K562 (cell line): ENCODE measurements at regions not wholly inside any gene's neighbourhood (a gene's known extent, or its start where the extent isn't known, plus 50 kb on each side); places are given as distances from the start of the nearest gene placed in this dataset.

Experiments used
- CREB1 ChIP-seq, 2 experiments: sonication (generic) in 1 of 2; formaldehyde crosslinking in 1 of 2; IDR thresholded peaks; 2 replicates each; pipeline versions ENCODE4 v1.6.1 to v1.8.0; 2012 to 2022; ENCODE audit warnings: inconsistent platforms in 1 of 2, mild to moderate bottlenecking in 1 of 2, missing genetic modification reagents in 1 of 2, moderate library complexity in 1 of 2
- CTCF ChIP-seq, 3 experiments: IDR thresholded peaks in 2 of 3; conservative IDR thresholded peaks in 1 of 3; 2 replicates each; pipeline ENCODE4 v1.5.1; 2011 to 2012; ENCODE audit warnings: low read length in 3 of 3, mild to moderate bottlenecking in 3 of 3, control low read depth in 2 of 3, improper control_type of control experiment in 1 of 3, inconsistent platforms in 1 of 3, low read depth in 1 of 3, mixed read lengths in 1 of 3, moderate library complexity in 1 of 3; ENCODE audit not compliant: insufficient read depth in 2 of 3
- EP300 ChIP-seq: IDR thresholded peaks from 2 replicates; pipeline ENCODE4 v1.6.1; 2012; ENCODE audit warnings: low read length, improper control_type of control experiment
- REST ChIP-seq, 2 experiments: fragments of 450-650 bp; formaldehyde crosslinking in 1 of 2; IDR thresholded peaks; 2 replicates each; pipeline versions ENCODE4 v1.4.0 to v1.6.1; 2014 to 2020; ENCODE audit warnings: mild to moderate bottlenecking in 2 of 2, borderline replicate concordance in 1 of 2, low read depth in 1 of 2
- TAF15 ChIP-seq: fragments of 200-400 bp; formaldehyde crosslinking; IDR thresholded peaks from 2 replicates; pipeline ENCODE4 v1.6.1; 2017; ENCODE audit warnings: mild to moderate bottlenecking, low read depth, low read length, moderate library complexity
- ZFP30 ChIP-seq: fragments of 250-450 bp; sonication (Bioruptor Pico); IDR thresholded peaks from 2 replicates; pipeline ENCODE4 v1.8.0; 2022; ENCODE audit warnings: moderate library complexity, mild to moderate bottlenecking, inconsistent platforms, borderline replicate concordance
- ZNF12 ChIP-seq: sonication (generic); formaldehyde crosslinking; IDR thresholded peaks from 2 replicates; pipeline ENCODE4 v1.4.0; 2020; ENCODE audit warnings: mild to moderate bottlenecking, missing genetic modification reagents
- ZNF280B ChIP-seq: fragments of 250-450 bp; sonication (Bioruptor Pico); IDR thresholded peaks from 2 replicates; pipeline ENCODE4 v1.5.1; 2021; ENCODE audit warnings: mild to moderate bottlenecking
- ZNF507 ChIP-seq: conservative IDR thresholded peaks from 2 replicates; pipeline ENCODE4 v1.6.1; 2017; ENCODE audit warnings: missing genetic modification characterization, missing compliant biosample characterization

GRCh38 chr2:6181926-6182325 lies 489.7 kb downstream of the SOX11 start:
- TF ChIP-seq TAF15 = no peak
- TF ChIP-seq ZNF507 (tag) = no peak
- TF ChIP-seq REST (IDR thresholded peaks at IDR 0.05; ENCODE audit: borderline replicate concordance) = no peak
- no peak for TF ChIP-seq REST (CRISPR knock-in tag; IDR thresholded peaks at IDR 0.05; ENCODE audit: low read depth)
- TF ChIP-seq ZNF12 = no peak
- no peak for TF ChIP-seq EP300
- no peak for TF ChIP-seq CREB1 (IDR thresholded peaks at IDR 0.05)
- TF ChIP-seq CREB1 (CRISPR knock-in tag; IDR thresholded peaks at IDR 0.05) = no peak
- no peak for TF ChIP-seq CTCF (IDR thresholded peaks at IDR 0.05 in 2 of 3, conservative IDR thresholded peaks at IDR 0.05 in 1 of 3; ENCODE audit: insufficient read depth in 2 of 3, low read depth in 1 of 3, low read length in 3 of 3)
- TF ChIP-seq ZNF280B = no peak
- no peak for TF ChIP-seq ZFP30 (CRISPR knock-in tag)
